GM23338 (cell line): ENCODE measurements at regions not wholly inside any gene's neighbourhood (a gene's known extent, or its start where the extent isn't known, plus 50 kb on each side); places are given as distances from the start of the nearest gene placed in this dataset.

ENCODE experiments used
- CREB1 ChIP-seq: fragments of 250-450 bp; sonication (Bioruptor Pico); IDR thresholded peaks from 2 replicates; pipeline ENCODE4 v1.5.0; 2020; ENCODE audit warnings: low read depth, mild to moderate bottlenecking, moderate library complexity
- CTCF ChIP-seq, 2 experiments: fragments of 200-600 bp in 1 of 2; sonication (generic) in 1 of 2; conservative IDR thresholded peaks; 2 replicates each; pipeline versions ENCODE4 v1.5.1 to v1.6.1; 2016 to 2017; ENCODE audit warnings: antibody characterized with exemption in 2 of 2, low read depth in 2 of 2, mild to moderate bottlenecking in 2 of 2, moderate library complexity in 1 of 2
- EZH2 ChIP-seq: fragments of 200-600 bp; sonication (generic); IDR thresholded peaks from one replicate; pipeline ENCODE4 v1.8.0; 2017; ENCODE audit warnings: antibody characterized with exemption, mild to moderate bottlenecking, low read depth; ENCODE audit not compliant: unreplicated experiment
- EZH2phosphoT487 ChIP-seq: fragments of 200-600 bp; sonication (generic); IDR thresholded peaks from one replicate; pipeline ENCODE4 v1.8.1; 2018; ENCODE audit warnings: antibody characterized with exemption; ENCODE audit not compliant: unreplicated experiment
- POLR2AphosphoS5 ChIP-seq: IDR thresholded peaks from 2 replicates; pipeline ENCODE4 v1.6.1; 2016; ENCODE audit warnings: antibody characterized with exemption, low read depth
- REST ChIP-seq: IDR thresholded peaks from one replicate; pipeline ENCODE4 v1.6.1; 2018; ENCODE audit warnings: antibody characterized with exemption; ENCODE audit not compliant: unreplicated experiment
- ZNF462 ChIP-seq: fragments of 250-450 bp; sonication (Bioruptor Pico); IDR thresholded peaks from 2 replicates; pipeline ENCODE4 v1.5.0; 2020; ENCODE audit warnings: mild to moderate bottlenecking, moderate library complexity

- no peak for TF ChIP-seq POLR2AphosphoS5
- no peak for TF ChIP-seq CTCF (conservative IDR thresholded peaks at IDR 0.05; ENCODE audit: low read depth in 2 of 2)
- no peak for TF ChIP-seq ZNF462 (CRISPR knock-in tag)
- TF ChIP-seq REST = no peak
- TF ChIP-seq CREB1 (CRISPR knock-in tag) = no peak
- no peak for TF ChIP-seq EZH2phosphoT487
- no peak for TF ChIP-seq EZH2
Observed at GRCh38 chr20:52751571-52751970, 220.6 kb upstream of the TSHZ2 start.
